SHP77 (cell line): ENCODE measurements at regions not wholly inside any gene's neighbourhood (a gene's known extent, or its start where the extent isn't known, plus 50 kb on each side); places are given as distances from the start of the nearest gene placed in this dataset.
"Not testable (repeated sequence)": the region's sequence is repeated elsewhere in the genome, so short reads cannot be mapped to it uniquely, and the experiment has no call there.

Source experiments
- DNase-seq, 2 experiments: peaks; one replicate each; lab custom pipeline; 2025; lab: John Stamatoyannopoulos, UW

- not testable (repeated sequence) for DNase-seq
Observed at GRCh38 chr6:26799903-26800633, 140.5 kb upstream of the ZNF322 start.

- DNase-seq, result not testable (repeated sequence)
Observed at GRCh38 chr6:26803762-26804161, 144.2 kb upstream of the ZNF322 start.

DNA sequence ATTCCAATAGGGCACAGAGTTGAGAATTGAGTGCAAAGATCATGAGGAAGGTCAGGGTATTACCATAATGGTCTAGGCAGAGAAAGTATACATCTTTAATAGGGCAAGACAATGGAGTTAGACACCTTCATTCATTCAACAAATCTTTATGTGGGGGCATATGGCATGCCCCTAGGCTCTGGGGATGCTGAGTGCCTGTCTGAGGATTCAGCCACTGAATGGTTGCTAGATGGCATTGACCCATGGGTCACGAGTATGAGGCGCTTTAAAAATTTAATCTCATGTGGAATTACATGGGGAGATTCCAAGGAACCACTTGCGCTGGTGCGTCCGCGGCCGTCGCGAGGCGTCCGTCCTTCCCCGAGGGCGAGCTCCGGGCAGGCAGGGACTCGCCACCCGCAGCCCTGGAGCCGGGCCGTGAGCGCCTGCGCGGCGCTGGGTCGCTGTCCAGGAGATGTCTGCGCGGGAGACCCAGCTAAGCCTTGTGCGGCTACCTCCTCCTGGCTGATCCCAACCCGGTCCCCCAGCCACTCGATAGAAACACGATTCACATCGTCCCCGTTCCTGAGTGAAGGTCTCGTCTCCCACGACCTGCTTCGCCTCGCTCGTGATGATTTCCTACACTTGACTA lies 152.1 kb upstream of the ZNF322 start:
- DNase-seq, result not testable (repeated sequence)

- not testable (repeated sequence) for DNase-seq
Observed at GRCh38 chr6:26818640-26819225, 159.2 kb upstream of the ZNF322 start.

- not testable (repeated sequence) for DNase-seq
Observed at GRCh38 chr6:26827965-26828364, 168.4 kb upstream of the ZNF322 start.

- not testable (repeated sequence) for DNase-seq
Observed at GRCh38 chr6:26829480-26829879, 169.9 kb upstream of the ZNF322 start.

DNA sequence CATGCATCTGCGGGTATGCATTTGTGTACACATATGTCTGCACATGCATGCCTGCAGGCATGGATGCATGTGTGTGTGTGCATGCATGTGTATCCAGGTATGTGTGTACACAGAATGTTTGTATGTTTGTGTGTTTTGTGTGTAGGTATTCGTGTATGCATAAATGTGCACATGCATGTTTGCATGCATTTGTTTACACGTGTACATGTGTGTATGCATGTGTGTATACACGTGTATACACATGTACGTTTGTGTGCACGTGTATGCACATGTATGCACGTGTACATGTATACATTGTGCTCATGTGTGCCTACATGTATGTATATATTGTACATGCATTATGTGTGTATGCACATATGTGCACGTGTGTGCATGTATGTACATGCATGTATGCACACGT lies 171.4 kb upstream of the ZNF322 start:
- DNase-seq, result not testable (repeated sequence)

GRCh38 chr6:26835707-26836106 lies 176.2 kb upstream of the ZNF322 start:
- DNase-seq, result not testable (repeated sequence)

- DNase-seq, result not testable (repeated sequence)
Observed at GRCh38 chr6:26836657-26837056, 177.1 kb upstream of the ZNF322 start.

DNA sequence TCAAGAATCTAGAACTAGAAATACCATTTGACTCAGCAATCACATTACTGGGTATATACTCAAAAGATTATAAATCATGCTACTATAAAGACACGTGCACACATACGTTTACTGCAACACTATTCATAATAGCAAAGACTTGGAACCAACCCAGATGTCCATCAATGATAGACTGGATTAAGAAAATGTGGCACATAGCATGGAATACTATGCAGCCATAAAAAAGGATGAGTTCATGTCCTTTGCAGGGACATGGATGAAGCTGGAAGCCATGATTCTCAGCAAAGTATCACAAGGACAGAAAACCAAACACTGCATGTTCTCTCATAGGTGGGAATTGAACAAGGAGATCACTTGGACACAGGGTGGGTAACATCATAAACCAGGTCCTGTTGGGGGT lies 185.3 kb upstream of the ZNF322 start:
- DNase-seq, result not testable (repeated sequence)

DNA sequence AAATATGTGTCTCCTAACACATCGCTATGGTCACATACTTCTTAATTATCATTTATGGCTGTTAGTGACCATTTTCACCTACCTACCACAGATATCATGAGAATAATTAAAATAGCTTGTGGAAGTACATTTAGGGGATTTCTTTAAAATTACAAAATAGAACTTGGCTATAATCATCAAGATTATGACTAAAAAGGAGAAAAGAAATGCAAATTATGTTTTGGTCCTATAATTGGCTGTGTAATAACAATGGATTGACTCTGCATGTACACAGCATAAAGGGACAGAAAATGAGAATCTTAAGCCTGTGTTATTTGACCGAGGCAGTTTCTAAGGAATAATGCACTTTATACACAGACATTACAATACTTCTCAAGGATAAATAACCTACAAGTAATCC lies 197.7 kb upstream of the ZNF322 start:
- not testable (repeated sequence) for DNase-seq

DNA sequence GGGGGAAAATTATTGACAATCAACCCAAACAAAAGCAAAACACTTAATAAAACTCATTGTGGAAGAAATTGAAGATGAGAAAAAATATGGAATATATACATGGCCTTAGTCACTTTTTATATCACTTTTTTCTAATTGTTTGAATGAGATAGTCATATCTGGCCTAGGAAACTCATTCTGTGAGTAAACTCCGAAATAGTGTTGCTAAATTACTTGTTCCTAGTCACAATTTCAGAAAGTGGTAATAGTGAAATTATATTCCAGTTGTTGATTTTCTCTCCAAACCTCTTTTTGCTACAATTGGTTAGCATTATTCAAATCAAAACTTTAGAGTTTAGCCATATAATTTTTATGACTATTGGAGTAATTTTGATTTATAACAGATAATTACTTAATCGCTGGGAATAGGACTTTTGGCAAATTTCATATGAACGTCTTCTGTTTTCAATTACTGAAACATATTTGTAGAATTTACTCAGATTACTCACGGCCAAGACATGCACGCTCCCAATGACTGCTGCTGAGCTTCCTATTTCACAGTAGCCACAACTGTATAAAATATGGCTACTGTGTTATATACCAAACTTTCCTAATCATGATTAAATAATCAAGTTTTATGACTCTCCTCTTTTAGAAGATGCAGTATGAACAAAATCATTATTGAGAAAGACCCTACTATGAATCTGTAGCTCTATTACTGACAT lies 199.7 kb upstream of the ZNF322 start:
- not testable (repeated sequence) for DNase-seq

DNA sequence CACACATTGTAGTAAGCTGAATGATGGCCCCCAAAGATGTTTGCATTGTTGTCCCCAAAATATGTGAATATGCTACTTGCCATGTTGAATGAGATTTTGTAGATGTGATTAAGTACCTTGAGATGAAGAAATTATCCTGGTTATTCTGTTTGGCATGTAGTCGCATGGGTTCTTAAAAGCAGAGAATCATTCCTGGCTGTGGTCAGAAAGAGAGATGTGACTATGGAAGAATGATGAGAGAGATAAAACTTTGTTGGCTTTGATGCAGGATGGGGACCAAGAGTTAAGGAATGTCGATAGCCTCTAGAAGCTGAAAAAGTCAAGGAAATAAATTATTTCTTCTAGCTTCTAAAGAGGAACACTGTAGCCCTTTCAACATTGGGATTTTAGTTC lies 200.2 kb upstream of the ZNF322 start:
- DNase-seq, result not testable (repeated sequence)

GRCh38 chr6:26861913-26862312 lies 202.4 kb upstream of the ZNF322 start:
- DNase-seq, result not testable (repeated sequence)

DNA sequence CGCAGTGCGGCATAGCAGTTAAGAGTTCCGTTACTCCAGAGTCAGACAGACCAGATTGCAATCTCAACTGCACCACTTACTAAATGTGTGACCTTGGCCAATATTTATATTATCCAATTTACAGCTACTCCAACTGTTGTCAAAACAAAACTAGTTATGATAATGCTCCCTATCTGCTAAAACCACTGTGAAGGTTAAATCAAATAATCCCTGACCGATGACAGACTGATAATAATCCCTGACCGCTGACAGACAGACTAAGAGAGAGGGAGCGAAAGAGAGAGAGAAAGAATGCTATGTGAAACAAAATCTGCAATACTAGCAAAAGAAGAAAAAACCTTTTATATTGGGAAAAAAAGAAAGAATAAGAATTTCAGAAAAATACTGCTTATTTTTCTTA lies 204.1 kb upstream of the ZNF322 start:
- not testable (repeated sequence) for DNase-seq

DNA sequence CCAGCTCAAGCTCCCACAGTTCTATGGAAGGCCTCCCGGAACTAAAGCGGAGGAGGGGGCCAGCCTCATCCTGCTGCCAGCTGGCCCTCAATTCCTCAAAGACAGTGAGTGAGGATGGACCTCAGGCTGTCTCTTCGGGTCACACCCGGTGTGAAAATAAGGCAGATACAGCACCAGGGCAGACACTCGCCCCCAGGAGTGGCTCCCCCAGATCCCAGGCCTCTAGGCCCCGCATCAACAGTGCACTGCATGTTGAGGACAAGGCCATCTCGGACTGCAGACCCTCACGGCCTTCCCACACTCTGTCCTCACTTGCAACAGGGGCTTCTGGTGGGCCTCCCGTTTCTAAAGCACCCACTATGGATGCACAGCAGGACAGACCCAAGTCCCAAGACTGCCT lies 239.2 kb upstream of the ZNF322 start:
- not testable (repeated sequence) for DNase-seq

- not testable (repeated sequence) for DNase-seq
Observed at GRCh38 chr6:26924206-26924605, 264.7 kb upstream of the ZNF322 start.

DNA sequence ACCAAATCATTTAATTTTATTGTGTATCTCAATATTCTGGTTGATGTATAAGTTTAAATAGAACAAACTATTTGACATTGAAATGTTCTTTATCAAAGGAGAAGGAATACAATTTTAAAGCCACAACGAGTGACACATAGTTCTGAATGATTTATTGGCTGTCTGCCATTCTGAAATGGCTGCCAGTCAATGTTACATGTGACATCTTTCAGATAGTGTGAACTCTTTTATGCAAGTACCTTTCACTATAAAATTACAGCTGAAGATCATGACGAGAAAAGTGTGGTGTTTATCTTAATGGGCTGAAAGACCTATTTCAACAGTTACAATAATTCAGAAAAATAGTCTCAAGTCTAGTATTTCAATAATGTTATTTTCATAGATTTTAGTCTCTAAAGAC lies 268.6 kb upstream of the ZNF322 start:
- not testable (repeated sequence) for DNase-seq

- not testable (repeated sequence) for DNase-seq
Observed at GRCh38 chr6:26937258-26937657, 277.7 kb upstream of the ZNF322 start.

DNA sequence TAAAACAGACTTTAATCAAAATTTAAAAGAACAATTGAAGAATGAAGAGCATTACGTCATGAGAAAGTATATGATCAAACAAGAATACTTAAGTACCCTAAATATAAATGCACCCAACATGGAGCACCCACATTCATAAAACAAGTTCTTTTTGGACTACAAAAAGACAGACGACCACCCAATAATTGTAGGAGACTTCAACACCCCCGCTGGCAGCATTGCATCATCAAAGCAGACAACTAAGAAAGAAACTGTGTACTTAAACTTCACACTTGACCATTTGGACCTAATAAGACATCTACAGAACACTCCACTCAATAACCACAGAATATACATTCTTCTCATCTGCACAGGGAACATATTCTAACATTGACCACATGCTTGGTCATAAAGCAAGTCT lies 291.7 kb upstream of the ZNF322 start:
- not testable (repeated sequence) for DNase-seq

DNA sequence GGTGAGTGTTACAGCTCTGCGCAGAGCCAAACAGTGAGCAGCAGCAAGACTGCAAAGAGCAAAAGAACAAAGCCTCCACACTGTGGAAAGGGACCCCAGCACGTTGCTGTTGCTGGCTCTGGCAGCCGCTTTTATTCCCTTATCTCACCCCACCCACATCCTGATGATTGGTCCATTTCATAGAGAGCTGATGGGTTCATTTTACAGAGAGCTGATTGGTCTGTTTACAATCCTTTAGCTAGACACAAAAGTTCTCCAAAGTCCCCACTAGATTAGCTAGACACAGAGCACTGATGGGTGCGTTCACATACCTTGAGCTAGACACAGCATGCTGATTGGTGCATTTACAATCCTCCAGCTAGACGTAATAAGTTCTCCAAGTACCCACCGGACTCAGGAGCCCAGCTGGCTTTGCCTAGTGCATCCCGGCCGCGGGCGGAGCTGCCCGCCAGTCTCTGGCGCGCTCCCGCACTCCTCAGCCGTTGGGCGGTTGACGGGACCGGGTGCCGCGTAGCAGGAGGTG lies 291.4 kb upstream of the PRSS16 start:
- DNase-seq, result peak; percentile 90 to 93

- peak; percentile 61 to 81 for DNase-seq
Observed at GRCh38 chr6:26956601-26957184, 290.8 kb upstream of the PRSS16 start.
